Hepatocyte (in vitro differentiated cells): ENCODE measurements at regions not wholly inside any gene's neighbourhood (a gene's known extent, or its start where the extent isn't known, plus 50 kb on each side); places are given as distances from the start of the nearest gene placed in this dataset.

Source experiments
- EZH2 ChIP-seq: fragments of 200-600 bp; sonication (generic); IDR thresholded peaks from 2 replicates; pipeline ENCODE4 v1.6.1; 2016; ENCODE audit warnings: antibody characterized with exemption, mild to moderate bottlenecking, borderline replicate concordance
- EZH2phosphoT487 ChIP-seq: fragments of 200-600 bp; sonication (generic); IDR thresholded peaks from one replicate; pipeline ENCODE4 v1.6.1; 2018; ENCODE audit warnings: antibody characterized with exemption, mild to moderate bottlenecking, low read depth, moderate library complexity; ENCODE audit not compliant: unreplicated experiment, severe bottlenecking
- TF ChIP-seq, protein P1 (sequence below): fragments of 200-600 bp; sonication (generic); IDR thresholded peaks from 2 replicates; pipeline ENCODE4 v1.5.1; 2016; ENCODE audit warnings: antibody characterized with exemption, mild to moderate bottlenecking; ENCODE audit not compliant: poor library complexity

DNA sequence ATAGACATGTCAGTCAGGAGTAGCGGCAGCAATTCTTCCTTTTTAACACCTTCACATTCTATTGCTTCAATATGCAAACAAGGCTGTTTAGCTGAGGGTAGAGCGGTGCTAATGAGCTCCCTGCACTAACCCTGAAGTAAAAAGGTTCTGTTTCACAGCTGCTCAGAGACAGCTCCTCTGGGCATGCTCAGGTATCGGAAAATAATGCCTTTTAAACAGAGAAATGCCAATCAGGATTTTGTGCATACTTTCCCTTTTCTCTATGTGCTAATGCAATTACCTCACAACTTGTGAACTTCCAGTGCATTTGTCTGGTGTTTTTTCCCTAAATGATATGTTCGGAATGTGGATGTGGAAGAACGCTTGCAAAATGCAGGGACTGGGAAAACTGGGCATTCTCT is 307.7 kb upstream of the FZD8 start:
- TF ChIP-seq, protein P1, sequence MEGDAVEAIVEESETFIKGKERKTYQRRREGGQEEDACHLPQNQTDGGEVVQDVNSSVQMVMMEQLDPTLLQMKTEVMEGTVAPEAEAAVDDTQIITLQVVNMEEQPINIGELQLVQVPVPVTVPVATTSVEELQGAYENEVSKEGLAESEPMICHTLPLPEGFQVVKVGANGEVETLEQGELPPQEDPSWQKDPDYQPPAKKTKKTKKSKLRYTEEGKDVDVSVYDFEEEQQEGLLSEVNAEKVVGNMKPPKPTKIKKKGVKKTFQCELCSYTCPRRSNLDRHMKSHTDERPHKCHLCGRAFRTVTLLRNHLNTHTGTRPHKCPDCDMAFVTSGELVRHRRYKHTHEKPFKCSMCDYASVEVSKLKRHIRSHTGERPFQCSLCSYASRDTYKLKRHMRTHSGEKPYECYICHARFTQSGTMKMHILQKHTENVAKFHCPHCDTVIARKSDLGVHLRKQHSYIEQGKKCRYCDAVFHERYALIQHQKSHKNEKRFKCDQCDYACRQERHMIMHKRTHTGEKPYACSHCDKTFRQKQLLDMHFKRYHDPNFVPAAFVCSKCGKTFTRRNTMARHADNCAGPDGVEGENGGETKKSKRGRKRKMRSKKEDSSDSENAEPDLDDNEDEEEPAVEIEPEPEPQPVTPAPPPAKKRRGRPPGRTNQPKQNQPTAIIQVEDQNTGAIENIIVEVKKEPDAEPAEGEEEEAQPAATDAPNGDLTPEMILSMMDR: no peak
- no peak for TF ChIP-seq EZH2phosphoT487
- TF ChIP-seq EZH2: no peak
